Choroid plexus epithelial cell (primary cell): ENCODE measurements at regions not wholly inside any gene's neighbourhood (a gene's known extent, or its start where the extent isn't known, plus 50 kb on each side); places are given as distances from the start of the nearest gene placed in this dataset.

ENCODE experiments used
- DNase-seq: peaks from one replicate; pipeline ENCODE4 v3.0.0-alpha.2; 2010; ENCODE audit warnings: low read depth
- H3K4me3 ChIP-seq: 2 replicates; pipeline ENCODE4 v1.5.1; 2011; ENCODE audit warnings: low read depth, mild to moderate bottlenecking, control low read depth, low read length, moderate library complexity
- CTCF ChIP-seq: conservative IDR thresholded peaks from 2 replicates; pipeline ENCODE4 v1.5.1; 2011; ENCODE audit warnings: low read depth, mild to moderate bottlenecking, control low read depth, inconsistent platforms, low read length, moderate library complexity

DNA sequence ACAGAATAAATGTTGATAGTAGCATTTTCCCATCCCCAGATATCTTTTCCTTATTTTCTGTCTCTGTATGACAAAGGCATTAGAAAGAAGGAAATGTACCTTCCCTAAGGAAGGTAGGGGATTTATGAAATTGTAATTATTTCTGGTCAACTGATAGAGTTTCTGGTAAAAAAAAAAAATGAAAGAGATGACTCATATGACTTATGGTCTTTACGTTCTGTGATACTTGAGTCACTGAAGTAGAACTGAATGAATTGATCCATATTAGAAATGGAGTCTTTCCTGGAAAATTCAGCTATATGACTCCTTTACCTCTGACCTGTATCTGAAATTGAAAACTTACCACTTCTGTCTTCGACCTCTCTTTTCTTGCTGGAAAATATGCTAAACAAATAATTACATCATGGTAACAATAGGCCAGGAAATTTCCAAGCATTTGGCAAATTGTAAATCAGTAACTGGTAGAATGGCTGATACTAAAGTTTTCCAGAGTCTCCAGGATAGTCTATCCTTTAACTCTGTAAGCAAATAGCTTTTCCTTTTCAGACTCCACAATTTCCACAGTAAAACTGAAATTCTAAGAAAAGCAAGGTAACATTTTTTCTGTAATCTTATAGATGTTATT, 364.3 kb upstream of the PTBP2 start:
- no peak for TF ChIP-seq CTCF
- no peak for DNase-seq
- no peak overlapping the region for H3K4me3 ChIP-seq

DNA sequence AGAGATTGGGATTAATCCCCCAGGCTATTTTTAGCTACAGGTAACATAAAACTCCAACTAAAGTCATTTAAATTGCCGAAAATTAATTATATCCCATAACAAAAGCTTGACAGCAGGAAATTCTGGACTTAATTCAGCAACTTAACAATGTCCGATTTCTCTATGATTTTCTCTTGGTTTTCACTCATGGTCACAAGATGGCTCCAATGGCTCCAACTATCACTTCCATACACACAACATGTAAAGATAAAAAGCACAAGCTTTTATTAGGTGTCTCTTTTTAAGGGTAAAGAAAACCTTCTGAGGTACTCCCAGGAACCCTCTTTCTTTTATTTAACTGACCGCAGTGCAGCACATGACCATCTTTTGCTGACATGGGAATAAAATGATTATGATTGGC, 363.5 kb upstream of the PTBP2 start:
- DNase-seq, result no peak
- TF ChIP-seq CTCF, result no peak

GRCh38 chr1:96360036-96360795, 361.4 kb upstream of the PTBP2 start:
- no peak for TF ChIP-seq CTCF
- no peak overlapping the region for H3K4me3 ChIP-seq
- DNase-seq, result peak; percentile 23

More for the DNA sequence above, 363.5 kb upstream of the PTBP2 start:
- H3K4me3 ChIP-seq, result no peak overlapping the region

DNA sequence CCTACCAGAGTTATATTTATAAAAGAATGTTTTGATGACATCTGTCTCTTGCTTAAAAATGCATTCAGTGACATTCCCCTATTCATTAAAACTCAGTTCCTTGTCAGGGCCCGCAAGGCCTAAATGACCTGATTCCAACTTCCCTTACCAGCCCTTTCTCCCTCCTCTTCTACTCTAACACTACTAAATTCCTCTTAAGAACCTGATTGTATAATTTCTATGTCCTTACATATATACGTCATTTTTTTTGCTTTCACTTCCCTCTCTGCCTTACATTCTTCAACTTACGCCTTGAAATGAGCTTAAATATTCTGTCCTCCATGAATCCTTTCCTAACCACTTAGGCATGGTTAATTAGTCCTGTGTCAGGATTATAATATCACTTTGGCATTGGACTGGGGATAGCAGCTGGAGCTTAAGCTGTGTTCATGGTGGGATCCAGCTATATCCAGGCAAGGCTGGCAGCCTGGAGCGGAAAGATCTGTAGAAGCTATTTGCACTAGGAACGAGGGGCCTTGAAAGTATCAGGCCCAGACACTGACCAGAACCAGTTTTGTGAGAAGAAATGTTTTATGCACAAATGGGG, 360.2 kb upstream of the PTBP2 start:
- DNase-seq, result no peak
- H3K4me3 ChIP-seq, result no peak overlapping the region
- TF ChIP-seq CTCF, result no peak

GRCh38 chr1:96361961-96362360, 359.6 kb upstream of the PTBP2 start:
- no peak overlapping the region for H3K4me3 ChIP-seq
- peak; percentile 13 for DNase-seq
- peak; percentile 11 for TF ChIP-seq CTCF

DNA sequence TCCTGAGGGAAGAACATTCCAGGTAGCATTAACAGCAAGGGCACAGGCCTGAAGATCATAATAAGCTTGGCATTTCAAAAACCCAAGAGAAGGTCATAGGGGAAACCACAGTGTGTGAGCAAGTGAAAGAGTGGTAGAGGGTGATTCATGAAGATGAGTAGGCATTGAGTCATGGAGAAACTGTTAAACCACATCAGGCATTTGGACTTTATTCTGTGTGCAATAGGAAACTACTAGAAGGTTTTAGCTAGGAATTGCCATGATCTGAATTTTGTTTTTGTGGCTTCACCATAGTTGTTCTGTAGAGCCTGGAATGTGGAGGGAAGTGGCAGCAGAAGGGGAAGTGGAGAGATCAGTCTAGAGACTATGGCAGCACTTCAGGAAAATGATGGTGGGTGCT, 359.0 kb upstream of the PTBP2 start:
- DNase-seq, result peak; percentile 98
- H3K4me3 ChIP-seq, result no peak overlapping the region
- TF ChIP-seq CTCF, result no peak

DNA sequence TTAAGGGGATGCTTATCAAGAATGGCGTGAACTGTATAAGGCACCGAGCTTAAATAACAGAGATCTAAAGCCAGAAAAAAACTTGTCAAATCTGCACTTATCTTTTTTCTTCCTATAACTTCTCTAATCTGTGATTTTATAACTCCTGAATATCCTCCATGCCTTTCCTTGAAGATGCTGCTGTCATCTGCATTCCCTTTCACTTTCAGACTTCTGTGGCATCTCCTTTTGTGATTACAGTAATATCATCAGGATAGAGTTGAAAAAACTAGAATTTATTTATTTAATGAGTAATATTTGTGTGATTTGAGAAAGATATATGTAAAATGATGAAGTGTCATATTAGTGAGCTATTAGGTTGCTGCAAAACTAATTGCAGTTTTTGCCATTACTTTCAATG, 357.8 kb upstream of the PTBP2 start:
- no peak for TF ChIP-seq CTCF
- no peak overlapping the region for H3K4me3 ChIP-seq
- DNase-seq, result peak; percentile 21
